Mesothelial cell of epicardium (in vitro differentiated cells): ENCODE measurements at regions not wholly inside any gene's neighbourhood (a gene's known extent, or its start where the extent isn't known, plus 50 kb on each side); places are given as distances from the start of the nearest gene placed in this dataset.

Source experiments
- DNase-seq, 2 experiments: peaks; one replicate each; pipeline ENCODE4 v3.0.0; 2021; ENCODE audit warnings: low spot score in 2 of 2; ENCODE audit not compliant: unreplicated experiment in 2 of 2
- H3K27ac Mint-ChIP-seq: 2 replicates; pipeline ENCODE4 v1.8.0; 2021; ENCODE audit warnings: mixed read lengths
- H3K27me3 Mint-ChIP-seq: 2 replicates; pipeline ENCODE4 v1.8.0; 2021; ENCODE audit warnings: low read depth, mixed read lengths
- H3K36me3 Mint-ChIP-seq: 2 replicates; pipeline ENCODE4 v1.8.0; 2021; ENCODE audit warnings: mixed read lengths
- H3K4me1 Mint-ChIP-seq: 2 replicates; pipeline ENCODE4 v1.8.0; 2021; ENCODE audit warnings: mixed read lengths
- H3K4me3 Mint-ChIP-seq: 2 replicates; pipeline ENCODE4 v1.8.0; 2021; ENCODE audit warnings: mild to moderate bottlenecking, moderate library complexity, mixed read lengths
- H3K9me3 Mint-ChIP-seq: 2 replicates; pipeline ENCODE4 v1.8.0; 2021; ENCODE audit warnings: mixed read lengths
- TF ChIP-seq, protein P1 (sequence below): fragments of 200-600 bp; sonication (generic); IDR thresholded peaks from one replicate; pipeline ENCODE4 v1.5.0; 2021; ENCODE audit warnings: antibody characterized with exemption; ENCODE audit not compliant: unreplicated experiment

GRCh38 chr6:109295109-109295773 is 87.0 kb downstream of the CD164 start:
- TF ChIP-seq, protein P1, sequence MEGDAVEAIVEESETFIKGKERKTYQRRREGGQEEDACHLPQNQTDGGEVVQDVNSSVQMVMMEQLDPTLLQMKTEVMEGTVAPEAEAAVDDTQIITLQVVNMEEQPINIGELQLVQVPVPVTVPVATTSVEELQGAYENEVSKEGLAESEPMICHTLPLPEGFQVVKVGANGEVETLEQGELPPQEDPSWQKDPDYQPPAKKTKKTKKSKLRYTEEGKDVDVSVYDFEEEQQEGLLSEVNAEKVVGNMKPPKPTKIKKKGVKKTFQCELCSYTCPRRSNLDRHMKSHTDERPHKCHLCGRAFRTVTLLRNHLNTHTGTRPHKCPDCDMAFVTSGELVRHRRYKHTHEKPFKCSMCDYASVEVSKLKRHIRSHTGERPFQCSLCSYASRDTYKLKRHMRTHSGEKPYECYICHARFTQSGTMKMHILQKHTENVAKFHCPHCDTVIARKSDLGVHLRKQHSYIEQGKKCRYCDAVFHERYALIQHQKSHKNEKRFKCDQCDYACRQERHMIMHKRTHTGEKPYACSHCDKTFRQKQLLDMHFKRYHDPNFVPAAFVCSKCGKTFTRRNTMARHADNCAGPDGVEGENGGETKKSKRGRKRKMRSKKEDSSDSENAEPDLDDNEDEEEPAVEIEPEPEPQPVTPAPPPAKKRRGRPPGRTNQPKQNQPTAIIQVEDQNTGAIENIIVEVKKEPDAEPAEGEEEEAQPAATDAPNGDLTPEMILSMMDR = no peak
- H3K4me3 Mint-ChIP-seq = no peak overlapping the region
- peaks cover 21% of the 10 kb centered on the region for H3K4me1 Mint-ChIP-seq
- no peak overlapping the region for H3K27ac Mint-ChIP-seq
- H3K9me3 Mint-ChIP-seq = no peaks in the 10 kb centered on the region
- H3K27me3 Mint-ChIP-seq = no peaks in the 10 kb centered on the region
- DNase-seq = no peak
- H3K36me3 Mint-ChIP-seq = no peaks in the 10 kb centered on the region

DNA sequence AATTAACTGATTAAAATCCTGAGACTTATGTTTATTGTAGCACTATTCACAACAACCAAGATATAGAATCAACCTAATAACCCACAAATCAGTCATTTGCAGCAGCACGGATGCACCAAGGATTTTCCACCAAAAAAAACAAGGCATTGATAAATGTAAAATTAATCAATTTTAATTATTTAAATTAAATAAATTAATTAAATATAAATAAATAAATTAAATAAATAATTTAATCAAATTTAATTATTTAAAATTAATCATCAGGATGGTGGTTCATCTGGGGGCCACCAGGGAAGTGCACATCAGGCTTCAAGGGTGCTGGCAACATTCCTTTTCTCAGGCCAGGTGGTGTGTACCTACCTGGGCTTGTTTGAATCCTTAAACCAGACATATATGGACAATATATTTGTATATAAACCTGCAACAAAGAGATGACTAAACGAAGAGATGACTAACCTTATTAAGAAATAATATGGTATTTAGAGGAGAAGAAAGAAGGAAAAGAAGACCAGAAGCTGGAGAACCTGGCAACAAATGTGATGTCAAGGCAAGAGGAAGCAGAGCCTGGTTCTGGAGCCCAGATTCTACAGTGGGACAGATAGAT is 89.2 kb downstream of the CD164 start:
- no peak for DNase-seq
- Mint-ChIP-seq H3K27me3 (no peaks in the 10 kb centered on the region), H3K27ac (no peak overlapping the region), H3K36me3 (no peaks in the 10 kb centered on the region), H3K4me3 (no peak overlapping the region), H3K9me3 (no peaks in the 10 kb centered on the region), H3K4me1 (peaks cover 12% of the 10 kb centered on the region)
- TF ChIP-seq, protein P1 = no peak

GRCh38 chr6:109292420-109292819 is 89.8 kb downstream of the CD164 start:
- Mint-ChIP-seq H3K27ac (no peak overlapping the region), H3K4me3 (no peak overlapping the region), H3K9me3 (no peaks in the 10 kb centered on the region), H3K4me1 (peaks cover 12% of the 10 kb centered on the region), H3K36me3 (no peaks in the 10 kb centered on the region), H3K27me3 (no peaks in the 10 kb centered on the region)
- no peak for DNase-seq
- TF ChIP-seq, protein P1 = no peak

DNA sequence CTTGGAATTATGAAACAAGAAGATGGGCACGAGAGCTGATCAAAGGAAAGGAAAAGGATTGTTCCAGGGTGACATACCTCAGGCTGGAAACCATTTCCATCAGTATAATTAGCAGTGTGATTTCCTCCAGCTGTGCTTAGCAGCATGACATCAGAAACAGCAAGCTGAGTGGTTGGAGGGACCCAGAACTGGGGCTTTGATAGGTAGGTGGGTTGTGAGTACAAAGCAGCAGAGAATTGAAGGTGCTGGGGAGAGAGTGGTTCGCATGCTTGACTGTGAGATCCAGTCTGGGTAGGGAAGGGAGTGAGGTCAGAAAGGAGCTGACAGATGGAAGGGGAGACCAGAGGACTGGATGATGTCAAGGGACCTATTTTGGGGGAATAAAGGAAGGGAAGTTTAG is 90.4 kb downstream of the CD164 start:
- Mint-ChIP-seq H3K27ac (no peak overlapping the region), H3K27me3 (no peaks in the 10 kb centered on the region), H3K36me3 (no peaks in the 10 kb centered on the region), H3K4me1 (peaks cover 9% of the 10 kb centered on the region), H3K9me3 (no peaks in the 10 kb centered on the region), H3K4me3 (no peak overlapping the region)
- no peak for DNase-seq
- TF ChIP-seq, protein P1 = no peak

DNA sequence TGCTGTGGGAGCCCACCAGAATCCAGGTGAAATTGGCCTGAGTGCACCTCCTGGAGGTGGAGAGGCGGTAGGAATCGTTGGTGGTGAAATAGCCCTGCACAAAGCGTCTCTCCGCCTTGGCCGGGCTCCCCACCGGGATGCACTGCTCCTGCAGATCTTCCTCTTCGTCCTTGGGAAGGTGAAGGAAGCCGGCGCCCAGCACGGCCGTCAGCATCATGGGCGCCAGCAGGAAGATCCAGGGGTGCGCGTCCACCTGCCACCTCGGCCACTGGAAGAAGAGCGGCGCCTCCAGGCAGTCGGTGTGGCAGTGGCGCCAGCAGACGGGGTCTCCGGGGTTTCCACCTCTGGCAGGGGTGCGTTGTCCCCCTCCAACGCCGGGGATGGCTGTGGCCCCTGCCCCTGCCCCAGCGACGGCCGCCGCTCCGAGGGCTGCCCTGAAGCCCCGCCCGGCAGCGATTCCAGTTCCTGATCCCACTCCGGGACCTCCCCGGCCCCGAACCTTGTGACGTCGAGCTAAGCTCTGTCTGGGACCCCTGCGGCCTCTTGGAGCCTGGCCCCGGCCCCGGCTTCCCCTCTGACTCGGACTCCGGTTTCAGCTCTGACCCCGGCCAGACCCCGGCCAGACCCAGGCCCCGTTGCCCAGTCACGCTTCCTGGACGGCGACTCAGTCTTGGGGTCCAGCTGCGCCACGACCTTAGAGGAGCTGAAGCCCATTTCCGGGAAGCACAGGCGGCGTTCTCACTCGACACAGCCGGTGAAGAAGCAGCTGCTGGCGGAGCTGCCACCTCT is 91.9 kb downstream of the CD164 start:
- H3K4me3 Mint-ChIP-seq = no peak overlapping the region
- TF ChIP-seq, protein P1 = no peak
- DNase-seq = no peak
- H3K4me1 Mint-ChIP-seq = peaks cover 4% of the 10 kb centered on the region
- H3K36me3 Mint-ChIP-seq = no peaks in the 10 kb centered on the region
- H3K27ac Mint-ChIP-seq = no peak overlapping the region
- no peaks in the 10 kb centered on the region for H3K9me3 Mint-ChIP-seq
- H3K27me3 Mint-ChIP-seq = no peaks in the 10 kb centered on the region
